NB4 (cell line): ENCODE measurements at regions not wholly inside any gene's neighbourhood (a gene's known extent, or its start where the extent isn't known, plus 50 kb on each side); places are given as distances from the start of the nearest gene placed in this dataset.
"Not testable (repeated sequence)": the region's sequence is repeated elsewhere in the genome, so short reads cannot be mapped to it uniquely, and the experiment has no call there.

Source experiments
- DNase-seq: peaks from one replicate; pipeline ENCODE4 v3.0.0; 2010; ENCODE audit warnings: low read depth
- H3K4me3 ChIP-seq: one replicate; pipeline ENCODE4 v1.5.1; 2011; ENCODE audit warnings: mild to moderate bottlenecking, low read depth, low read length, moderate library complexity
- MYC ChIP-seq: IDR thresholded peaks from 2 replicates; pipeline ENCODE4 v1.6.1; 2011; ENCODE audit warnings: low read depth, low read length
- POLR2A ChIP-seq: IDR thresholded peaks from 2 replicates; pipeline ENCODE4 v1.6.1; 2011; ENCODE audit warnings: mild to moderate bottlenecking; ENCODE audit not compliant: insufficient read length; ENCODE audit errors: extremely low read depth
- TF ChIP-seq, protein P1 (sequence below): IDR thresholded peaks from one replicate; pipeline ENCODE4 v1.5.1; 2012; ENCODE audit warnings: low read depth, low read length
- TF ChIP-seq, protein P2 (sequence below): IDR thresholded peaks from 2 replicates; pipeline ENCODE4 v1.6.1; 2011; ENCODE audit warnings: low read depth, low read length

DNA sequence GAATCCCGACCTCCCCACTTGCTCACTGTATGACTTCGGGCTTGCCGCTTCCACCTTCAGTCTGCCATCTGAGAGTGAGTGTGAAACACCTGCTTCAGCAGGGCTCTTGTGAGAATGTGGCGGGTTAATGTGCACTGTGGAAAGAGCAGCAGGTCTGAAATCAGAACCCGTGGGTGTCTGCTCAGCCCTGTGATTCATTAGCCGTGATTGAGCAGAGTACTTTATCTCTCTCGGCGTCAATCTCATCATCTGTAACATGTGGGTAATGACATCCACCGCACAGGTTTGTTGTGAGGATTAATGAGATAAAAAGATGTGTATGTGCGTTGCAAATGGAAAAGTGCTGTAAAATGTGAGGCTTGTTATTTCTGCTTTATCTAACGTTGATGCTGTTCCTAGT is 128.6 kb downstream of the LRATD1 start:
- H3K4me3 ChIP-seq: no peak overlapping the region
- DNase-seq: no peak
- no peak for TF ChIP-seq POLR2A
- TF ChIP-seq, protein P1, sequence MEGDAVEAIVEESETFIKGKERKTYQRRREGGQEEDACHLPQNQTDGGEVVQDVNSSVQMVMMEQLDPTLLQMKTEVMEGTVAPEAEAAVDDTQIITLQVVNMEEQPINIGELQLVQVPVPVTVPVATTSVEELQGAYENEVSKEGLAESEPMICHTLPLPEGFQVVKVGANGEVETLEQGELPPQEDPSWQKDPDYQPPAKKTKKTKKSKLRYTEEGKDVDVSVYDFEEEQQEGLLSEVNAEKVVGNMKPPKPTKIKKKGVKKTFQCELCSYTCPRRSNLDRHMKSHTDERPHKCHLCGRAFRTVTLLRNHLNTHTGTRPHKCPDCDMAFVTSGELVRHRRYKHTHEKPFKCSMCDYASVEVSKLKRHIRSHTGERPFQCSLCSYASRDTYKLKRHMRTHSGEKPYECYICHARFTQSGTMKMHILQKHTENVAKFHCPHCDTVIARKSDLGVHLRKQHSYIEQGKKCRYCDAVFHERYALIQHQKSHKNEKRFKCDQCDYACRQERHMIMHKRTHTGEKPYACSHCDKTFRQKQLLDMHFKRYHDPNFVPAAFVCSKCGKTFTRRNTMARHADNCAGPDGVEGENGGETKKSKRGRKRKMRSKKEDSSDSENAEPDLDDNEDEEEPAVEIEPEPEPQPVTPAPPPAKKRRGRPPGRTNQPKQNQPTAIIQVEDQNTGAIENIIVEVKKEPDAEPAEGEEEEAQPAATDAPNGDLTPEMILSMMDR: no peak

DNA sequence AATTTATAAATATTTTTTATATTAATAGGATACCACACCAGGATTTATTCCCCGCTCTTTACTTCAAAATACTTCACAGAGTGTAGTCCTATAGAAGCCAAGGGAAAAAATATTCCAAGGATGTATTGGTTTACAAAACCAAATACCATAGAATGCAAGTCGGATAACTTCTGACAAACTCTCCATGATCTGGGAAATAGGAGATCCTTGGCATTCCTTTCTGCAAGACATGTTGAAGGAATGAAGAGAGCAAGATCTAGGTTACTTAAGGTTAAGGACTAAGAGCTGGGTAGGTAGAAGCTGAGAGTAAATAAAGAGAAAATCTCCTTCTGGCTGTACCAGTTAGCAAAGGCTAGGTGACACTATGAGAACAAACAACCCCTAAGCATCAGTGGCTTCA is 141.2 kb downstream of the LRATD1 start:
- TF ChIP-seq, protein P2, sequence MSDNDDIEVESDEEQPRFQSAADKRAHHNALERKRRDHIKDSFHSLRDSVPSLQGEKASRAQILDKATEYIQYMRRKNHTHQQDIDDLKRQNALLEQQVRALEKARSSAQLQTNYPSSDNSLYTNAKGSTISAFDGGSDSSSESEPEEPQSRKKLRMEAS: no peak
- TF ChIP-seq, protein P1: no peak
- no peak for TF ChIP-seq POLR2A
- no peak for TF ChIP-seq MYC
- H3K4me3 ChIP-seq: no peak overlapping the region
- DNase-seq: no peak

DNA sequence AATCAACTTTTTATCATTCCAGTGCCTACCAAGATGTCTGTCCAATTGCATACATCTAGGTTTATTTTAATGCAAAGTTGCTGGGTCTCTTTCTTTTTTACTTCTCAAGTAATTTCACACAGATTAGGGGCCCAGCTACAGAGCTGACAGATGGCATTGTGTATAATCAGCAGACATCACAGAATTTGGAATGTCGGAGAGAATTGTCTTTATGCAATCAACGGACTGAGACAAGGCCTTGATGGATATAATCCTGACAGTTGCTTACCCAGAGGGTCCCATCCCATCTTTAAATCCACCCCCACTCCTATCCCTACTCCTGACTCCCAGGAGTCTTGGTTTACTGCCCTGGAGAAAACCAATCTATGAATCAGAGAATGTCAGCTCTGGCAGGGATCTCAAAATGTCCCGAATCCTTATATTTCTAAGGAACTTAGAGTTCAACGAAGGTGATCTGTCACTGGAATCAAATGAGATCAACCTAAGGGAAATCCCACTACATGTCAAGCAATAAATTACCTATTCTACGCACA is 142.0 kb downstream of the LRATD1 start:
- TF ChIP-seq MYC: no peak
- no peak for TF ChIP-seq POLR2A
- TF ChIP-seq, protein P1: no peak
- TF ChIP-seq, protein P2: no peak
- H3K4me3 ChIP-seq: no peak overlapping the region
- no peak for DNase-seq

DNA sequence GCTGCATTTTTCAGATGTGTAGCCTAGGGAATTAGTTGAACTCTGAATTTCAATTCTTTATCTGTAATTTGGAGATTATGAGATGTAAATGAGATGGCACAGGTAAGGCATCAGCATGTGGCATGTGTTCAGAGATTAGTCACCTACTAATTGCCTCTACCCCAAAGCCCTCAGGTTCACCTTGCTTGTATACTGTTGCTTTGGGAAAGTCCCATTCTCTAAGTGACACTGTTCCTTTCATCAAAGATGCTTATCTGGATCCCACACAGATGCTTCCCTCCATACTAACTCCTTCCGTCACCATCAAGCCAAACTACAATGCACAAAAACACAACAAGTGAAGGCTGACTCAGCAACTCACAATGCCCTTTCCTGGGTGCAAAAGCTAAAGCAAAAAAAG is 143.7 kb downstream of the LRATD1 start:
- H3K4me3 ChIP-seq: no peak overlapping the region
- no peak for DNase-seq
- TF ChIP-seq, protein P1: no peak
- TF ChIP-seq POLR2A (no peak), MYC (no peak)
- TF ChIP-seq, protein P2: no peak

DNA sequence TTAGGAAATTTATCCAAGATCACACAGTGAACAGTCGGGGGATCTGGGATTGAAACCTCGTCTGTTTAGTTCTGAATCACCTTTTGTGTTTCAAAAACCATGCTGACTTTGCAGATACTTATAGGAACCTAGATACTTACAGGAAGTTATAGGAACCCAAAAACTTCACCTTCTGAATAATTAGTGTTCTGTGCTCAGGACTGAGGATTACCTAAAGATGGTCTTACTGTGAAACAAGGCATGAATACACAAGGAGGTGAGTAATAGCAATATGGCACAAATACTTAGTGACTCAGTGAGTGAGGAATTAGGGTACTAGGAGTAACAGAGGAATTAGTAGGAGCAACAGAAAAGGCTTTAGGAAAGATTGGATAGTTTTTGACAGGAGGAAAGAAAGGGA is 145.5 kb downstream of the LRATD1 start:
- TF ChIP-seq MYC: no peak

DNA sequence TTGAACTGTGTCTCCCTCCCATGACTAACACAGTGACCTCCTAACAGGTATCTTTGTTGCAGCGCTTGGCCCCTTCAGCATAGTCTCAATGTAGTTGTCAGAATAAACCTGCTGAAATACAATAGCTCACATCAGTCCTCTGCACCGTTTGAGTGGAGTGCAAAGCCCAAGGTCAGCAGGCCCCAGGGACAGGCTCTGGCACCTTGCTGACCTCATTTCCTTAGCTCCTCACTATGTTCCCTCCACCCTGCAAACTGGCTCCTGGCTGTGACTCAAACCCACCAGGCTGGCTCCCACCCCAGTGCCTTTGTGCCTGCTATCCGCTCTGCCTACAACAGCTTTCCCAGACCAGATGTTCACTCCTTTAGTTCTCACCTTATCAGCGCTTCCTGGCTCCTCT is 146.7 kb downstream of the LRATD1 start:
- no peak for DNase-seq
- no peak overlapping the region for H3K4me3 ChIP-seq
- TF ChIP-seq, protein P2: no peak
- no peak for TF ChIP-seq MYC

More for the DNA sequence above, 145.5 kb downstream of the LRATD1 start:
- no peak for DNase-seq
- no peak overlapping the region for H3K4me3 ChIP-seq

DNA sequence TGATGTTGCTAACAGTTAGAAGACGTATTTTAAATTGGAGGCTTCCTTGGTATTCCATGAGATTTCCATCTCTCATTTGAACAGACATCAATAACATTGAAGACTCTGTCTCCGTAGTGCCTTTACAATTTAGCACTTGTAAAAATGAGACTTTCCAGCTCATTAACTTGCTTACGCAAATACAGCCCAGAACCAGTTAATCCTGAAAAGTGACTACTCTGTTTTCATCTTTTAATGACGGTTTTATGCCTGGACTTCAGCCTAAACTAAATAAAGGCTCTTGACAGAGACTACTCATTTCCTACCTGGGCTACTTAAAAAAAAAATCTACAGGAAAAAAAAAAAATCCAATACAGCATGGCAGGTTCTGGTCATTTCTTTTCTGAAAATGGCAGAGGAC is 148.6 kb downstream of the LRATD1 start:
- TF ChIP-seq, protein P2: no peak
- TF ChIP-seq MYC: no peak
- no peak for TF ChIP-seq POLR2A
- TF ChIP-seq, protein P1: no peak
- no peak overlapping the region for H3K4me3 ChIP-seq
- DNase-seq: no peak

DNA sequence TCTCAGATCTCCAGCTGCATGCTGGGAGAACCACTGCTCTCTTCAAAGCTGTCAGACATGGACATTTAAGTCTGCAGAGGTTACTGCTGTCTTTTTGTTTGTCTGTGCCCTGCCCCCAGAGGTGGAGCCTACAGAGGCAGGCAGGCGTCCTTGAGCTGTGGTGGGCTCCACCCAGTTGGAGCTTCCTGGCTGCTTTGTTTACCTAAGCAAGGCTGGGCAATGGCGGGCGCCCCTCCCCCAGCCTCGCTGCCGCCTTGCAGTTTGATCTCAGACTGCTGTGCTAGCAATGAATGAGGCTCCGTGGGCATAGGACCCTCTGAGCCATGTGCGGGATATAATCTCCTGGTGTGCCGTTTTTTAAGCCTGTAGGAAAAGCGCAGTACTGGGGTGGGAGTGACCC is 156.3 kb downstream of the LRATD1 start:
- not testable (repeated sequence) for H3K4me3 ChIP-seq, DNase-seq
